HG02973 (cell line): ENCODE measurements at regions not wholly inside any gene's neighbourhood (a gene's known extent, or its start where the extent isn't known, plus 50 kb on each side); places are given as distances from the start of the nearest gene placed in this dataset.
"Not testable (repeated sequence)": the region's sequence is repeated elsewhere in the genome, so short reads cannot be mapped to it uniquely, and the experiment has no call there.

Experiments
- ATAC-seq: cut with Tn5 transposase; IDR thresholded peaks from one replicate; pipeline ENCODE4 v1.9.1; 2021; ENCODE audit warnings: moderate library complexity; ENCODE audit not compliant: unreplicated experiment

DNA sequence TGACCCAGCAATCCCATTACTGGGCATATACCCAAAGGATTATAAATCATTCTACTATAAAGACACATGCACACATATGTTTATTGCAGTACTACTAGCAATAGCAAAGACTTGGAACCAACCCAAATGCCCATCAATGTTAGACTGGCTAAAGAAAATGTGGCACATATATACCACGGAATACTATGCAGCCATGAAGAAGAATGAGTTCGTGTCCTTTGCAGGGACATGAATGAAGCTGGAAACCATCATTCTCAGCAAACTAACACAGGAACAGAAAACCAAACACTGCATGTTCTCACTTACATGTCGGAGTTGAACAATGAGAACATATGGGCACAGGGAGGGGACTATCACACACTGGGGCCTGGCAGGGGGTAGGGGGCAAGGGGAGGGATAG lies 183.0 kb downstream of the HACE1 start:
- ATAC-seq = not testable (repeated sequence)

- ATAC-seq = not testable (repeated sequence)
Observed at GRCh38 chr6:104675161-104675560, 184.6 kb downstream of the HACE1 start.

- ATAC-seq = not testable (repeated sequence)
Observed at GRCh38 chr6:104673078-104673477, 186.6 kb downstream of the HACE1 start.

DNA sequence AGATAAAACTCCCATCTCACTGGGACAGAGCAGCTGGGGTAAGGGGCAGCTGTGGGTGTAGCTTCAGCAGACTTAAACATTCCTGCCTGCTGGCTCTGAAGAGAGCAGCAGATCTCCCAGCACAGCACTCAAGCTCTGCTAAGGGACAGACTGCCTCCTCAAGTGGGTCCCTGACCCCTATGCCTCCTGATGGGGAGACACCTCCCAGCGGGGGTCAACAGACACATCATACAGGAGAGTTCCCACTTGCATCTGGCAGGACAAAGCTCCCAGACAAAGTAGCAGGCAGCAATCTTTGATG lies 188.2 kb downstream of the HACE1 start:
- ATAC-seq = not testable (repeated sequence)

- ATAC-seq = not testable (repeated sequence)
Observed at GRCh38 chr6:104670834-104671590, 188.7 kb downstream of the HACE1 start.

DNA sequence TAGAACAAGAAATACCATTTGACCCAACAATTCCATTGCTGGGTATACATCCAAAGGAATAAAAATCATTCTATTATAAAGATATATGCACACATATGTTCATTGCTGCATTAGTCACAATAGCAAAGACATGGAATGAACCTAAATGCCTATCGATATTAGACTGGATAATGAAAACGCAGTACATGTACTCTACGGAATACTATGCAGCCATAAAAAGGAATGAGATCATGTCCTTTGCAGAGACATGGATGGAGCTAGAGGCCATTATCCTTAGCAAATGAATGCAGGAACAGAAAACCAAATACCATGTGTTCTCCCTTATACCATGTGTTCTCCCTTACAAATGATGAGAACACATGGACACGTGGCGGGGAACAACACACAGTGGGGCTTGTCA lies 190.2 kb downstream of the HACE1 start:
- no peak for ATAC-seq

DNA sequence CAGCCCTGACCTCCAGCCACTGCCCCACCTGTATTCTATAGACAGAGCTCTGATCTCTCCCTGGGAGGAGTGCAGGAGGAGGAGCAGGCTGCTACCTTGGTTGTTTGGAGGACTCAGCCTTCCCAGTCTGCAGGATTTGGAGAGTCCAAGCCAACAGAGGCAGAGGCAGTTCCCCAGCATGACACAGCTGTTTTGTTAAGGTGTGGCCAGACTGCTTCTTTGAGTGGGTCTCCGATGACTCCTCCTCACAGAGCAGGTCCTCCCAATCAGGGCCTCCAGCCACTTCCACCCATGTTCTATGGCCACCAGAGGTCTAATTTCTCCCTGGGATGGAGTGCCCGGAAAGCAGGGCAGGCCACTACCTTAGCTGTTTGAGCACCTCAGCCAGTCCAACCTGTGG lies 203.5 kb downstream of the HACE1 start:
- ATAC-seq = no peak

DNA sequence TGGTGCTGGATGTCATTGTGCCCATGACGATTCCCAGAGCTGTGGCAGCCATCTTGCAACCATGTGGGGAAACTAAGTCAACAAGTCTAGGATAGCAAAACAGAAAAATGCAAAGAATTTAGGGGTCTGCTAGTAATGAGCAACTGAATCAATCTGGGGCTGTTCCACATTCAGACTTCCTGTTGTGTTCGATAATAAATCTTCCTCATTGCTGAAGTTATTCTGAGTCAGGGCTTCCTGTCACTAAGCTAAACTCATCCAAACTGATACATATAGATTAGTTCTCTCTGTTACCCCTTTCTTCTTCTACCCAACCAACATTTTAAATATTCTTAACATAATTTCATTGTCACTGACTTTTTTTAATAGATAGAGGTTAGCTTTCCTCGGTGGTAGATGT lies 205.9 kb downstream of the HACE1 start:
- ATAC-seq = no peak

- no peak for ATAC-seq
Observed at GRCh38 chr6:104648347-104648746, 211.4 kb downstream of the HACE1 start.

DNA sequence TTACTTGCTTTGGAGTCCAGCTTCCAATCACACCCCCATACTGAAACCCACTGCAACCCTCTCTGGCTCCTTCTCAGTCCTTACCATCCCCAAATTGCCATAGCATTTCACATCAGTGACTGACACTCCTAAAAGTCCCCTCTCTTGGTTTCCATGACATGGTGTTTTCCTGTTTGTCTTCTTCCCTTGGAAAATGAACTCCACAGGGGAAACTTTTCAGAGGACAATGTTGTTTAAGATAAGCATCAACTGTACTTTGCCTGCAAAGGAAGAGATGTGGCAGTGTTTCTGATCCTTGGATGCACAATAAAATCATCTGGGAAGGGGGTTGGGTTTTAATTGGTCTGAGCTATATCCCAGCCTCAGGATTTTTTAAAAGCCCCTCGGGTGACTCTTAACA lies 214.9 kb downstream of the HACE1 start:
- no peak for ATAC-seq

- ATAC-seq = no peak
Observed at GRCh38 chr6:104642871-104643270, 216.8 kb downstream of the HACE1 start.

- no peak for ATAC-seq
Observed at GRCh38 chr6:104640761-104641160, 219.0 kb downstream of the HACE1 start.

GRCh38 chr6:104640150-104640700 lies 219.5 kb downstream of the HACE1 start:
- ATAC-seq = no peak

GRCh38 chr6:104639668-104640067 lies 220.1 kb downstream of the HACE1 start:
- ATAC-seq = peak; percentile 97

- no peak for ATAC-seq
Observed at GRCh38 chr6:104638841-104639290, 220.9 kb downstream of the HACE1 start.

DNA sequence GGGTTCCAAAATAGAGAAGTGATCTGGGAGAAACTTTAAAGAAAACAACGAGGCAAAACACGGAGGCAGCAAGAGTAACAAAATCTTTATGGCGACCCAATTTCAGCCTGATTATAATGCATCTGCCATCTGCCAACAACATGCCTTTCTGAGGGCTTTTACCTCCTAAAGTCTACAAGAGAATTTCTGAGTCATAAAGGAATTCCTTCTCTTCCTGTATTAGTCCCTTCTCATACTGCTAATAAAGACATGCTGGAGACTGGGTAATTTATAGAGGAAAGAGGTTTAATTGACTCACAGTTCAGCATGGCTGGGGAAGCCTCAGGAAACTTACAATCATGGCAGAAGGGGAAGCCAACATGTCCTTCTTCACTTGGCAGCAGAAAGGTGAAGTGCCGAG lies 226.6 kb downstream of the HACE1 start:
- no peak for ATAC-seq

DNA sequence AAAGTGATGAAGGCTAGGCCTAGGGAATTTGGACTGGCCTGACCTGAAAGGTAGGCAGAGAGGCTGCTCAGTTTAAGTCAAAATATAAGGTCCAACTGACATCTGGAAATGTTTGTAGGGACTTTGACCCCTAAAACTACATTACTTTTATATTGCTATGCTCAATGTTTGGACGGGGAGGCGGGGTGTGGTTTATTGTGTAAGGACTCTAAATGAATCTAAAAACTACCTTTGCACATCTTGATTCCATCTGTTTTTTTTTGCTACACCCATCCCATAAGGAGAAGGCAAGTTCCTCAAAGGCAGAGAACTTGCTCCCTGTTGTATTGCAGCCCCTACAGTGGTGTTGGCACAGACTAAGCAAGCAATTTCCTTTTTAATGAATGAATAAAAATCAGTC lies 227.1 kb downstream of the HACE1 start:
- no peak for ATAC-seq

GRCh38 chr6:104630955-104631354 lies 228.8 kb downstream of the HACE1 start:
- no peak for ATAC-seq

DNA sequence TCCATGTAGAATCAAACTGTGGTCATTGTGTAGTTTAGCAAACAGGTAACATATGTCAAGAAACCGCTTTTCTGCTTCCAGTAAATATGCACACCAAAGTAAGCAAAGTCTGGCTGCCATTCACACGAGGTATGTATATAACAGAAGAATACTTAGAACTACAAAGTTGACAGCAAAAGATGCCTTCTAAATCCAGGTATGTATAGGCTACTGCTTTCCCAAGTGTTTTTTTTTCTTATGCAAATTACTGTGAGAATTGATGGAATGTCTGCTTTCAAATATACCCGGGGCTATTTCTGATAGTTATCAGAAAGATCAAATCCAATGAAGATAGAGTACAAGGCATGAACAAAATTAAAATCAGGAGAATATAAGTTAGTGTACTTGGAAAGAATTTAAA lies 229.2 kb downstream of the HACE1 start:
- ATAC-seq = no peak

DNA sequence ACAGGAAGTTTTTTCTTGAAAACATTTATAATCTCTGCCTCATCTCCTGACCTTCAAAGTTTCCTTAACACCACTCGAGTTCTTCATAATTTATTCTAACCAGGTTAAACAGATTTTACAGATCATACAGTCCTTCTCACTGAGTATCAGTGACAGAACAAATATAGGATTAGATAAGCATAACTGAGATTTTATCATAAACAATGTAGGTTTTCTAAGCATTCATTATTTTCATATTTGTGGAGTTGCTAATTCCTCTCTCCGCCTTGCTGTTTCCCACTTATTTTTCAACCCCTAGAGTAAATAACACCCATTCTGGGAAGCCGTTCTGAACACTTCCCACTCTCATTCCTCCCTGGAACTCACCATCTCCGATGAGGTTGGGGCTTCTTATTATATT lies 229.9 kb downstream of the HACE1 start:
- no peak for ATAC-seq

DNA sequence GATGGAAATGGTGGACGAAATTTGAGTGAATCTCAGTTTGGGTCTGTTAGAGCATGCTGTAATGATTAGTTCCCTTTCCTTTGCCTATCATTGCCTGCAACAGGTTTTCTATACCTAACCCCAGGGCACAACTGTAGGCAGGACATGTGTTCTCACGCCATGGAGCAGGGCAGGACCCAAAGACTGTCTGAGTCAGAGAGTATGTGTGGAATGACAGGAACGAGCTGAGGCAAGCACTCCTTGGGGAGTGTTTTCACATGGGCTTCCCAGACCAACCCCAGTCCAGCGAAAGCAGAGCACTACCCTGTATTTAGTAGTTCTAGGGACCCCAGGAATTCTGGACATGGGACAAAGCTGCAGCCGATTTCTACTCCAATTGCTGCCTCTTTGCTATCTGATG lies 234.2 kb downstream of the HACE1 start:
- no peak for ATAC-seq

GRCh38 chr6:104623052-104623690 lies 236.5 kb downstream of the HACE1 start:
- ATAC-seq = no peak
